ENCODE measurements at regions not wholly inside any gene's neighbourhood (a gene's known extent, or its start where the extent isn't known, plus 50 kb on each side); places are given as distances from the start of the nearest gene placed in this dataset.

DNA sequence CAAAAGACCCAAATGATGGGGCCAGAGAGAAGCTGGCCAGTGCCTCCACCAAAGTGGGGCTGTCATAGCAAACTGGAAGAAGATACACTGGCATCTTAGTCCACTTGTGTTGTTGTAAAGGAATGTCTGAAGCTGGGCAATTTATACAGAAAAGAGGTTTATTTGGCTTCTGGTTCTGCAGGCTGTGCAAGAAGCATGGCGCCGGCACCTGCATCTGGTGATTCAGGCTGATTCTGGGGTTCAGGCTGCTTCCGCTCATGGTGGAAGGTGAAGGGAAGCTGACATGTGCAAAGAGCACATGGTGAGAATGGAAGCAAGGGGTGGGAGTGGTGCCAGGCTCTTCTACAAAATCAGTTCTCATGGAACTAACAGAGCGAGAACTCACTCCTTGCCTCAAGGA lies 135.9 kb upstream of the TWIST2 start:
- TF ChIP-seq, protein P1, sequence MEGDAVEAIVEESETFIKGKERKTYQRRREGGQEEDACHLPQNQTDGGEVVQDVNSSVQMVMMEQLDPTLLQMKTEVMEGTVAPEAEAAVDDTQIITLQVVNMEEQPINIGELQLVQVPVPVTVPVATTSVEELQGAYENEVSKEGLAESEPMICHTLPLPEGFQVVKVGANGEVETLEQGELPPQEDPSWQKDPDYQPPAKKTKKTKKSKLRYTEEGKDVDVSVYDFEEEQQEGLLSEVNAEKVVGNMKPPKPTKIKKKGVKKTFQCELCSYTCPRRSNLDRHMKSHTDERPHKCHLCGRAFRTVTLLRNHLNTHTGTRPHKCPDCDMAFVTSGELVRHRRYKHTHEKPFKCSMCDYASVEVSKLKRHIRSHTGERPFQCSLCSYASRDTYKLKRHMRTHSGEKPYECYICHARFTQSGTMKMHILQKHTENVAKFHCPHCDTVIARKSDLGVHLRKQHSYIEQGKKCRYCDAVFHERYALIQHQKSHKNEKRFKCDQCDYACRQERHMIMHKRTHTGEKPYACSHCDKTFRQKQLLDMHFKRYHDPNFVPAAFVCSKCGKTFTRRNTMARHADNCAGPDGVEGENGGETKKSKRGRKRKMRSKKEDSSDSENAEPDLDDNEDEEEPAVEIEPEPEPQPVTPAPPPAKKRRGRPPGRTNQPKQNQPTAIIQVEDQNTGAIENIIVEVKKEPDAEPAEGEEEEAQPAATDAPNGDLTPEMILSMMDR (IDR thresholded peaks at IDR 0.05), result no peak
- no peak for TF ChIP-seq POLR2A (IDR thresholded peaks at IDR 0.05)

Data from tibial nerve (tissue), 3 donors.